GM21529 (cell line): ENCODE measurements at regions not wholly inside any gene's neighbourhood (a gene's known extent, or its start where the extent isn't known, plus 50 kb on each side); places are given as distances from the start of the nearest gene placed in this dataset.
"Not testable (repeated sequence)": the region's sequence is repeated elsewhere in the genome, so short reads cannot be mapped to it uniquely, and the experiment has no call there.

Experiments
- ATAC-seq: cut with Tn5 transposase; IDR thresholded peaks from one replicate; pipeline ENCODE4 v1.9.1; 2021; ENCODE audit not compliant: unreplicated experiment

DNA sequence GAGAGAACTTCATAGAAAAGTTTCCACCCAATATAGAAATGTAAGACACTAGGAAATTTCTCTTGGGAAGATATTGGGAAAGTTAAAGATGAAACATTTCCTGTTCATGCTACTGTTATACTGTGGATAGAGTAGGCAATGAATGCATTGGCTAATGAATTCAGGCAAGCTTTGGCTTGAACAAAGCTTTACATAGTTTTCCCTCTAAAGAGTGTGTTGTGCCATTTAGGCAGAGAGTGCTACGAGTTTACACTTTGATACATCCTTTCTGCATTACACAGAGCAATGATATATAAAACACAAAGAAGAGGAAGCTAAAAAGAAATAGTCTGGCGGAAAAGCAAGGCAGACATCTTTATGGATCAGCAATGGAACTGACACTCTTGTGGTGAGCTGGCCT is 125.9 kb upstream of the SHH start:
- ATAC-seq, result no peak

DNA sequence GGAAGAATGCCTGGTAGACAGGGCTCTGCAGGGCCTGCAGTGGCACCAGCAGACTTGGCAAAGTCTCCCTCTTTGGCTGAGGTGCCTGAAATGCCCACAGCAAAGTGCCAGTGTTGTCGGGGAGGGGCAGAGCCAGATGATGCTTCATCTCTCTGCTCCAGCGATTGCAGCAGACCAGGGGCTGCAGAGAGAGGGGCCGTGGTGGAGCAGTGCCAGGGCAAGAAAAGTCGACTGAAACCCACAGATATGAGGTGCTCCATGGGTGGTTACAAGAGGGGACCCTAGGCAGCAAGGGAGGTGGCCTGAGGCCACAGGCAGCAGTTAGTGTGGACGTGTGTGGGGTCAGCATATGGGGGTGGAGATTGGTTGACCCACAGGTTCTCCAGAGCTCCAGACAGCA is 123.5 kb upstream of the SHH start:
- no peak for ATAC-seq

DNA sequence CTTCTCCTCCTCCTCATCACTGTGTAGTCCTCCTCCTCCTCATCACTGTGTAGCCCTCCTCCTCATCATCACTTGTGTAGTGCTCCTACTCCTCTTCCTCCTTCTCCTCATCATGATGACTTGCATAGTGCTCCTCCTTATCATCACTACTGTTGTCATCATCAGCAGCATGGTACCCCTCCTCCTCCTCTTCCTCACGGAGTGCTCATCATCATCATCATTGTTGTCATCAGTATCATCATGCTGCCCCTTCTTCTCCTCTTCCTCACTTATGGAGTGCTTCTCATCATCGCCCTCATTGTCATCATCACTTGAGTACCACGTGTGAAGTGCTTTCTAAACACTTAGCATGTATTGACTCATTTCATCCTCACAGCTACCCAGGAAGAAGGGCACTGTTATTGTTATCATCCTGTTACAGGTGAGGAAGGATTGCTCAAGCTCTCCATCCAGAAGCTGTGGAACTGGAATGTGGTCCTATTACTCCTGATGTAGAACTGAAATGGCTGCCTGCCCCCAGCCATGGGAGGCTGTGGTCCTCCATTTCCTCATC is 122.8 kb upstream of the SHH start:
- ATAC-seq, result no peak

DNA sequence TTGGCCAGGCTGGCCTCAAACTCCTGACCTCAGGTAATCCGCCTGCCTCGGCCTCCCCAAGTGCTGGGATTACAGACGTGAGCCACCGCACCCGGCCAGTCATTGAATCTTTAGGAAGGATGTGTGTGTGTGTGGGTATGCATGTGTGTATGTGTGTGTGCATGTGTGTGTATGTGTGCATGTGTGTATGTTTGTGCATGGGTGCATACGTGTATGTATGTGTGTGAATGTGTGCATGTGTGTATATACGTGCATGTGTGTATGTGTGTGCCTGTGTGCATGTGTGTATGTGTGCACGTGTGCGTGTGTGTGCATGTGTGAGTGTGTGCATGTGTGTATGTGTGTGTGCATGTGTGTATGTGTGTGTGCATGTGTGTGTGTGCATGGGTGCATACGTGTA is 120.1 kb upstream of the SHH start:
- ATAC-seq, result not testable (repeated sequence)

DNA sequence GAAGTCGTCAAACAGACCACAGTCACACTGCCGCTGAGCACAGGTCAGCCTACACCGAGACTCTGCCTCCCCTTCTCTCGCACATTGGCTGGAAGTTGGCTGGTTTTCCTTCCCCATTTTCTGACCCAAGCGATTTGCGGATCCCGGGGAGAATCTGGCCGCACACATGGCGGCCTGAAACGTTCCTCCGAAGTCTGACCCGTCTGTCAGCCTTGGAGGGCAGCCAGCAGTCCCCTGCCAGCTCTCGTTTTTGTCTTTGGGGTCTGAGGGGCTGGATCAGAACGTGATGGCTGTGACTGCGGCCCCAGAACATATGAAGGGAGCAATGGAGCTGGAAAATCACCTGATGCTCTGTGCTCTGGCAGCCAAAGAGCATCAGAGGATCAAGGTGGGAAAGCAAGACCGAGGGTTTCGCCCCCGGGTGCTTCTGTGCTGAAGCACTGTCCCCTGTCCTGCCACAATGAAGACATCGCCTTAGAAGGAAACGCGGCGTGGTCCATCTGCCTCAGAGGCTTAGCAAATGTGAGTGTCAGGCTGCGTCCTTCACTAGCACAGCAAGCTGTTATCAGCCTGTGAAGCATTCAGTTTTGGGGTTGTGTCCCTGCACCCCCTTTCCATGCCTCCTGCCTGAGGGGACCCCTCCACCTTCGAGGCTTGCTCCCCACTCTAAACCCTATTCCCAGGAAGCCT is 119.3 kb upstream of the SHH start:
- no peak for ATAC-seq

DNA sequence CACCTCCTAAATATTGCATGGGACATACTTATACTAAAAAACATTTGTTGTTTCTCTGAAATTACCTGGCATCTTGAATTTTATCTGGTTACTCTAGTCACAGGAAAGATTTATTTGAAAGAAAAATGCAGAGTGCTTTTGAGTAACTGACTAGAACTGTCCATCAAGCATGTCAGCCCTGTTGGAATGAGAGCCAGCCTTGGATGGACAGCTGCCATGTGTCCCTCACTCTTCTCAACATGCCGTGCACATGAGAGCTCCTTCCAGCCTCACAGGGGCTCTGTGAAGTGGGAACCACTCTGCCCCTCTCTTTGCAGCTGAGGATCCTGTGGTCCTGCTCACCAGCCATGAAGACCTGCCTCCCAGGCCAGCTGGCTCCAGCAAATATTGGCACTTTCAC is 118.3 kb upstream of the SHH start:
- ATAC-seq, result no peak

DNA sequence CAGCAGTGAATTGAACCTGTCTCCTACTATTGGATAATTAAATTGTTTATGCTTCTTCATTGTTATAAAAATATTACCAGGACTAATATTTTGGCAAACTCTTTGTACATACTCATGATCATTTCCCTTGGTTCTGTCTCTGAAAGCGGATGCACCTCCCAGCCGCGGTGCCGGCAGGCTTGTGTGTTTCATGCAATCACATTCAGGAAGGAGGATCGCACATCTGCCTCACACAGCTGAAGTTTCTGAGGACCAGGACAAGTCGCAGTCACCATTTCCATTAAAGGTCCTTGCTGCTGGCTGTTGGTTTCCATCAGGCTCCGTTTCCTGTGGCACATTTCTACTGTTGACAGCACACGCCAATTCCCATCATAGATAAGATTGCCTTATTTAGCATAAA is 117.8 kb upstream of the SHH start:
- no peak for ATAC-seq

DNA sequence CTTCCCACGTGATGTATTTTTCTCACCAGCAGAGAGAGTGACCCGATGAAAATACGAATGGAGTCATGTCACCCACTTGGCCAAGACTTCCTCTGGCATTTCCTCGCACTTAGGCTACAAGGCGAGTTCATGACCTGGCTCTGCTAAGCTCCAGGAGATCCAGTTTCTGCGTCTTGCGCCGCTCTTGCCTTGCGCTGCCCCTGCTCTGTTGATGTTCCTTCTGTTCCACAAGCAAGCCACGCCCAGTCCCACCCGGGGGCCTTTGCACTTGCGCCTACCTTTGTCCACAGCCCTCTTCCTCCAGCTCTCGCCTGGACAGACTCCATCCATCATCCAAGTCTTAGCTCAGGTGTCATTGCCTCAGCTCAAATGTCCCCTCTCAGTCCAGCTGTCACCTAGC is 116.3 kb upstream of the SHH start:
- ATAC-seq, result no peak

DNA sequence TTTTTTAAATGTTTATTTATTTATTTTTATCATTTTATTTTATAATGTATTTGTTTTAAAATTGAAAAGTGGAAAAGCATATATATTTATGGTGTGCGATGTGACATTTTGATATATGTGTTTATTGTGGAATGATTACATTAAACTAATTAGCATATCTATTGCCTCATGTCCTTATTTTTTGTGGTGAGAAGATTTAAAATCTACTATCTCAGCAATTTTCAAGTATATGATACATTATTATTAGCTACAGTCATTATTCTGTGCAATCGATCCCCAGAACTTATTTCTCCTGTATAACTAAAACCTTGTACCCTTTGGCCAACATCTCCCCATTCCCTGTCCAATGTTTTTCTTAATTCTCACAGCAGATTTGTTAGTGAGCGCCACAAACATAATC is 115.6 kb upstream of the SHH start:
- ATAC-seq, result no peak

DNA sequence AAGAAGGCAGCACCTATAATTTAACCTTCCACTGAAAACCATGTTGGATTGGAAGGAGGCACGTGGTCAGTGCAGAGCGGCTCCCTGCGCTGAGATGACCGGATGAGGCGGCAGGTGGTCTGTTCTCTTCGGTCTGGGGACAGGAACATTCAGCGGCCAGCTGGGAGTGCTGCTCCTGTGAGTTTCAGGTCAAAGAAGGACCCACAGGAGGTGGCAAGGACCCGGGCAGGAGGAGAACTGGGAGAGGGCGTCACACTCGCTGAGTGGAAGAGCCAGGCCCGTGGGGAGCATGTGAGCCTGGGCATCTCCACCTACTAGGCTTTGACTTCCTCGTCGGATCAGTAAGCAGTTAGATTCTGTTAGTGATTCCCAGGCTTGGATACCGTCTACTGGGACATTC is 113.4 kb upstream of the SHH start:
- no peak for ATAC-seq

DNA sequence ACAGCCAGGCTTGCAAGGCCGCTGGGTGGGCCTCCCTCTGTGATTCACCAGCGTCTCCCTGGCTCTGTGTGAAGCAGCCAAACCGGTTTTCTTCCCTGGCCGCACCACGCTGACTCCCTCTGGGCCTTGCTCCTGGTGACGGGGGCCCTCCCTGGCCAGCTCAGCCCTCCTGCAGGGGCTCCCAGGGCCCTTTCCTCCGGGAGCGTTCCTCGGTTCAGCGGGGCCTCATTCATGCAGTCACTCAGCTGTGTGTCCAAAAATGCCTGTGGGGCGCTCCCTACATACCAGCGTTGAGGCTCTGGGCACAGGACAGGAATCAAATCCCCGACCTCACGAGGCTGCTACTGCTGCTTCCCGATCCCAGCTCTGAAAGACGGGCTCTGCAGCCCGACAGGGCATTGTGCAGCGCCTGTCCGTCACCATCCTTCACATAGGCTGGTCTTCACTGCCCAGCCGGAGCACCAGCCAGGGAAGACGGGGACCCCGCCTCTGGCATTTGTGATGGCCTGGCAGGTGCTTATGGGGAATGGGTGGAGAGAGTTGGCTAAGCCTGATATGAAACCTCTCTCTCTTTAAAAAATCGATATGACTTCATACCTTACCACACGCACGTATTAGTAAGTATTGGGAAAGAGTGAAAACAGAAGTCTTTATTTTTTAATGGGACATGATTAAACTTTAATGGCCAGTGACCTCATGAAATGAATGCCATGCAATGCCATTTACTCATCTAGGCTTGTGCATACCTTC is 110.0 kb upstream of the SHH start:
- no peak for ATAC-seq

DNA sequence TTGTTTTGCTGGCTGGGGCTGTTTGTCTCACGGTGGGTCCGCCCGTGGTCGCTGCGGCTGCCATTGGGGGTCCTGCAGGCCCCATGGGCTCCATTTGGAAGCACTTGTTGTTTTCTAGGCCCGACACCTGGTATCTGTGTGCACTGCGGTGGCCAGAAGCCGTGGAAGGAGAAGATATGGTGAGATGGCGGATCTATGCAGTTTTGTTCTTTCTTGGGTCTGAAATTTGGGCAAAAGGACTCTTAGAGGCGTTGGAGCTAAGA is 109.5 kb upstream of the SHH start:
- no peak for ATAC-seq

DNA sequence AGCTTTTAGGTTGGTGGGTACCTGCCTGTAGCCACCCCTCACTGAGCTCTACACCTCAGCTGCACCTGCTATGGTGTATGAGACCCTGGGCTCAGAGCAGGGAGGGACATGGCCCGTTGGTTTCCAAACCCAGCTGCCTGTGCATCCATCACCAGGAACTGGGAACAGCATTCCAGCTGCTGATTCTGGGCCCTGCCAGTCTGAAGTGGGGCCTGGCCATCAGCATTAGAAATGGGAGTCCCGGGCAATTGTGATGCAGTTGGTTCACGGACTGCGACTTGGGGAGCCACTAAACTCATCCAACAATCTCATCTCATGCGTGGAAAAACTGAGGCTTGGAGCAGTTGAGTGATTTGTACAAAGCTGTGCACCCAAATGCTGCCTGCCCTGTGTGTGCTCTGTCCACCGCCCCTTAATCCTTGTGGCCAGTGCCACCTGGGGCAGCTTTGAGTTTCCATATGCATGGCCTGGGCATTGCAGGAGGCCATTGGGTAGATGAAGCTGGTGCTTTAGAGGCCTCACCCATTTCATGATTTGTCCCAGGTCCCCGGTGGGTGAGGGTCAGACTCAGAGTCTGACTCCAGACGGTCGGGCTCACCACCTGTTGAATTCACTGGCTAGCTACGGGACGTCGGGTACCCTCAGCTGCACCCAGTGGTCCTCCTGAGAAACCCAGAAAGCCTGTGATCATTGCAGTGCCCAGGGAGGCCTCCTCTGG is 109.0 kb upstream of the SHH start:
- no peak for ATAC-seq

DNA sequence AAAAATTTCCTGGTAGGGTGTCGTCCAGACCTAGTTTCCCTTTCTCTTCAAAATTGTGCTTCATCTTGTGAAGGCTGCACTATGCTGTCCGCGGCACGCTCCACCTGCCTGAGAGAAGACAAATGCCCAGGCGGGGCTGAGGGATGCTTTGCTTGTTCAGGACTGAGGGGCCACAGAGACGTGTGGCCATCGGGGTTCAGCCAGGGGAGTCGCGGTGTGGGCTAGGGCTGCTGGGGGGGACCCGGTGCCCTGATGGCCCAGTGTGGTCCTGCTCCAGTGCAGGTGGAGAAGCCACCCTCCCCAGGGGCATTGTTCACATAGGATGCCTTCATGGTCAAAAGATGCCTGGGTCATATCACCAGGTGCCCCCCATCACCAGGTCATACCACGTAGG is 107.8 kb upstream of the SHH start:
- no peak for ATAC-seq

DNA sequence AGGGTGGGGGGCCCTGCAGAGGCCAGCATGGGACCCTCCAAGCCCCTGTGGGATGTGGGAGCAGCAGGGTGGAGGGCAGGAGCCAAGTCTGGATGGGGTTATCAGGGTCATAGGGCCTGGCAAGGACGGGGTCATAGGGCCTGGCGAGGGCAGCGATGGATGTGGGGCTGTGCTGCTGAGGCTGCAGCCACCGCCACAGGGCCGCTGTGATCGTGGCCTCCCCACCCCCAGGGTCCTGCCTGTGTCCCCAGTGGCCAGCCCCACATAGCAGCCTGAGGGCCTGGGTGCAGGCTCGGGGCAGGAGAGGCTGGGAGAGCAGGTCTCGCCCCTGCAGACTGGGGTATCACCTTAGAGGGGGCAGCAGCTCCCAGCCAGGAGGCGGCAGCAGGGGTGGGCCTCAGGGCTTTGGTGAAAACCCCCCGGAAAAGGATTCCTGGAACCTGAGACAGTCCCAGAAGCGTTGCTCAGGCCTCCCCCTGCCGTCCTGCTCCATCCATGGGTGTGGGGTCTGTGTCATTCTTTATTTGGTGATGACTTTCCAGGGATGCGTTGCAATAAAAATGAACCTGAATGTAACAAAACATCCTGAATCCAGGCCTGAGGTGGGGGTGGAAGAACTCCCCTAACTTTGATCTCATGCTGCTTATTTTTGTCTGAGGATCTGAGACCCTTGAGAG is 107.3 kb upstream of the SHH start:
- ATAC-seq, result no peak

DNA sequence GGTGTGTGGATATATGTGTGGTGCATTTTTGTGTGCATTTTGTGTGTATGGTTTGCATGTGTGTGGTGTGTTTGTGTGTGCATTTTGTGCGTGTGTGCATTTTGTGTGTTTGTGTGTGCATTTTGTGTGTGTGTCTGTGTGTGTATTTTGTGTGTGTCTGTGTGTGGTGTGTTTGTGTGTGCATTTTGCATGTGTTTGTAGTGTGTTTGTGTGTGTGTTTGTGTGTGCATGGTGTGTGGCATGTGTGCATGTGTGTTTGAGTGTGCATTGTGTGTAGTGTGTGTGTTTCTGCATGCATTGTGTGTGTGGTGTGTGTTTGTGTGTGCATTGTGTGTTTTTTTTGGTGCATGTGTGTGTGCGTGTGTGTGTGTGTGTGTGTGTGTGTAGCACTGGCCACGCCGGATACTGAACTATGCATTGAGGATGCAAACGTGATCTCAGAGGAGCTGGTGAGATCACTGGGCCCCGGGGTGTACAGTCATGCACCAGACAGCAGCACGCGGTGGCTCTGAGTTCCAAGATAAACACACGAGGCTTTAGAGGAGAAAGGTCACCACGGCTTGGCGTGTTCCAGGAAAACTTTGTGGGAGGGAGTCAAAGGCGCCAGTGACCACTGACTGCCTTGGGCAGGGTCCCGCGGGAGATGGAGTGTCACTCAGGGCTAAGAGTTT is 106.6 kb upstream of the SHH start:
- ATAC-seq, result no peak

DNA sequence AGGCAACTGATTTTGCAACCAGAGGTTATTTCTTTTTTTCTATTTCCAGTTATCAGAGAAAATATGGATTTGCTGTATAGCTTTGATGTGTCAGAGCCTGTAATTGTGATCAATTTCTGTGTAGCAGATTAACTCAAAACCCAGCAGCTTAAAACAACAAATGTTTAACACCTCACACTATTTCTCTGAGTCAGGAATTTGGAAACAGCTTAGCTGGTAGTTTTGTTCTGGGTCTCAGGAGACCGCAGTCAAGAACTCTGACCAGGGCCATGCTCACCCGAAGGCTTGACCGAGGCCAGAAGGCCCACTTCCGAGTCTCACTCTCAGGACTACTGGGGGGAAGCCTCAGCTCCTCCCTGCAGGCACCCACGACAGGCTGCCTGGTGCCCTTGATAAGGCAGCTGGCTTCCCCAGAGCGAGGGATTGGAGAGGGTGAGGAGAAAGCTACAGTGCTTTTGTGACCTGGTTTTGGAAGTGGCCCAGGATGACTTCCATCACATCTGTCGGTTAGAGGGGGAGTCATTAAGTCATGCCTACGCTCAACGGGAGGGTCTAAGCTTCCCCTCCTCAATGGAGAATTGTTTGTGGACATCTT is 105.7 kb upstream of the SHH start:
- no peak for ATAC-seq

DNA sequence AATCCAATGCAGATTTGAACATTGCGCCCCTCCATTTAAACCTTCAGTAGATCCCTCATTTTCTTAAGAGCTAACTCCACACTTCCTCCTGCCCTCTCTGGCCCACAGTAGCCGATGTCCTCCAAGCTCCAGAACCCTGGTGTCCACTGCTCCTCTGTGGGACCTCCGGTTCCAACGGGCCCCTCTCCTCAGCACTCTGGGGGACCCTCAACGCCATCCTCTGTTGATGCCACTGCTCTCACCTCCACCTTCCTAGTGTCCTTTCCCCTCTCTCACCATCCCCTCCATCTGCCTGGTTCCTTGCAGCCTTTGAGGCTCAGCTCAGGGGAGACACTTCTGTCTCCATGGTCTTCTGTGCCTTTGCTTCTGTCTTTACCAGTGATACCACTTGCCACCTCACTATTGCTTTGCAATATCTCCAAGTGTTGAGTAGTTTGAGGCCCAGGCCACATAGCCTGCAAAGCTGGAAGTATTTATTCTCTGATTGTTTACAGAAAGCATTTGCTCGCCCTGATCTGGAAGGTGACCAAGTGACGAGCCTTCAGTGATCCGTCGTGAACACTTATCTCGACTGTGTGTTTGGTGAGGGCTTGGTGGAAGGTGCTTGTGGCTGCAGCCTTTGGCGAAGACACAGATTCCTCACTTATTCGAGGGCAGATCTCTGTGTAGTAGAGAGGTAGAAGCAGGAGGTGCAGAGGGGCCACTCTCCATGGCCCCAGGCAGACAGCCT is 104.8 kb upstream of the SHH start:
- ATAC-seq, result no peak

DNA sequence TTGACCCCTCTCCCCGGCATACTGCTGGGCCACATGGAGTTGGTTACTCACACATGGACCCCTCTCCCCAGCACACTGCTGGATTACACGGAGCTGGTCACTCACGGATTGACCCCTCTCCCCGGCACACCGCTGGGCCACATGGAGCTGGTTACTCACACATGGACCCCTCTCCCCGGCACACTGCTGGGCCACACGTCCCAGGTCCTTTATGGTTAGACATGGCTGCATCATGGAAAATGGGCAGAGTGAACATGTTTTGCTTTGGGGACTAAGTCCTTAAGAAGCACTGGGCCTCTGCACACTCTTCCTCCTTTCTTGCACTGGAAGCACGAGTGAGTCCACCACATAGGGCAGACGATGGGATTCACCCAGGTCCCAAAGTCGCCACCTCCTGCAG is 102.1 kb upstream of the SHH start:
- no peak for ATAC-seq

DNA sequence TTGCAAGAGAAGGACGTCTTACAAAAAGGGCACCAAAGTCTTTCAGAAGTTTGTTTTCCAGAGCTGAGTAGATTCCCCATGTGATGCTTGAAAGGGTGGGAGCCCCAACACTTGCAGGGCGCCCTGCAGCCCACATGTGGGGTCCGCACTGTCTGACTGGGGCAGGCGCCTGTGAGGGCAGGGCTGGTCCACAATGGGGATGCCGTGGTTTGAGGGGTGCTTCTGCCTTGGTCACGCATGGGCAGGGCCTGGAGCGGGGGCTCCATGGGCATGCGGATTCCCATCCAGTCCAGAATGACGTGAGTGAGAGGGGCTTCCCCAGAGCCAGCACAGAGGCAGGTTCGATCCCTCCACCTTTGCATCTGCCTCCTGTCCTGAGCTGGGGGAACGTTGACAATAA is 101.5 kb upstream of the SHH start:
- ATAC-seq, result no peak
